Testis (tissue), 2 donors: ENCODE measurements at regions not wholly inside any gene's neighbourhood (a gene's known extent, or its start where the extent isn't known, plus 50 kb on each side); places are given as distances from the start of the nearest gene placed in this dataset.

ENCODE experiments used
- DNase-seq: peaks from one replicate; pipeline ENCODE4 v3.0.0-alpha.2; 2019
- H3K27ac ChIP-seq, 2 donors: fragments of 200-600 bp; sonication (generic); one replicate each; pipeline ENCODE4 v1.5.1; 2019
- H3K27me3 ChIP-seq: fragments of 200-600 bp; sonication (generic); one replicate; pipeline ENCODE4 v1.5.1; 2019
- H3K36me3 ChIP-seq: fragments of 200-600 bp; sonication (generic); one replicate; pipeline ENCODE4 v1.5.1; 2017; ENCODE audit warnings: low read depth; ENCODE audit errors: missing control alignments
- H3K4me1 ChIP-seq: fragments of 200-600 bp; sonication (generic); one replicate; pipeline ENCODE4 v1.5.1; 2019
- H3K4me3 ChIP-seq, 2 donors: fragments of 200-600 bp; sonication (generic); one replicate each; pipeline ENCODE4 v1.5.1; 2017 to 2019
- H3K9me3 ChIP-seq: fragments of 200-600 bp; sonication (generic); one replicate; pipeline ENCODE4 v1.5.1; 2017
- CTCF ChIP-seq, 3 experiments: fragments of 450-650 bp in 2 of 3; fragments of 200-600 bp in 1 of 3; sonication (generic) in 1 of 3; IDR thresholded peaks; one replicate each; pipeline ENCODE4 v1.5.1; 2016 to 2019; ENCODE audit warnings: antibody characterized with exemption in 3 of 3, mild to moderate bottlenecking in 2 of 3, moderate library complexity in 1 of 3
- POLR2A ChIP-seq: fragments of 450-650 bp; IDR thresholded peaks from one replicate; pipeline ENCODE4 v1.6.1; 2017; ENCODE audit warnings: antibody characterized with exemption, mild to moderate bottlenecking, moderate library complexity
- WGBS, 2 donors: methylation state at CpG; one replicate each; pipeline ENCODE4 v1.1.5; 2018; 5-methylcytosine and 5-hydroxymethylcytosine counted together
- intact Hi-C: fragments of 100-400 bp; cut with DNase I; formaldehyde crosslinking; loops from one replicate; pipeline ENCODE4 v1.15.1; 2023; ENCODE audit warnings: low total_unique reads

DNA sequence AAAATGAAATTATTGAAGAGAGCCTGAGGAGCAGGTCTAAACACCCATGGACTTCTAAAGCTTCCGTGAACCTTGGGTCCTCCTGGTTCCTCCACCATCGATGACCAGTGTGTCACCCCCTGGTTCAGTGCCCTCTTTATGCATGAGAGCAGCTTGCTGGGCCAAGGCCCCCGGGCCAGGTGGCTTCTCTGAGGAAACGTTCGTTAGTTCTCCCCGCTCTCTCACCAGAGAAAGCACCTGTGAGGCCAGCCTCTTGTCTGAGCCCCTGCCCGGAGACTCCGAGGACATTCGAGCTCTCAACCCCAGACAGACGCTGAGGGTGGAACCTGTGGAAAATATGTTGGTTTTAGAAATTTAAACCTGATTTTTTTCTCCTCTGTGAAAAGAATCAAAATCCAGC lies 92.4 kb downstream of the GLI2 start:
- Histone ChIP-seq H3K4me1 (peaks cover 27% of the 10 kb centered on the region), H3K27ac (no peak overlapping the region), H3K4me3 (no peak overlapping the region), H3K27me3 (no peaks in the 10 kb centered on the region), H3K9me3 (no peaks in the 10 kb centered on the region), H3K36me3 (no peaks in the 10 kb centered on the region)
- no peak for DNase-seq
- TF ChIP-seq CTCF (IDR thresholded peaks at IDR 0.05), result no peak
- no peak for TF ChIP-seq POLR2A
- WGBS, 2 donors, result 81 to 85% methylated on average over 10 of the region's 10 CpGs
- intact Hi-C loops, result no loop called here

GRCh38 chr2:120828829-120829632 lies 93.4 kb downstream of the GLI2 start:
- no peak overlapping the region for H3K27ac ChIP-seq
- intact Hi-C loops, result no loop called here
- H3K4me3 ChIP-seq, result no peak overlapping the region
- H3K27me3 ChIP-seq, result no peaks in the 10 kb centered on the region
- 84 to 88% methylated on average over 14 of the region's 14 CpGs for WGBS, 2 donors
- H3K4me1 ChIP-seq, result peaks cover 27% of the 10 kb centered on the region
- no peak for TF ChIP-seq CTCF (IDR thresholded peaks at IDR 0.05)
- TF ChIP-seq POLR2A, result no peak
- H3K9me3 ChIP-seq, result no peaks in the 10 kb centered on the region
- H3K36me3 ChIP-seq, result no peaks in the 10 kb centered on the region
- no peak for DNase-seq

- Histone ChIP-seq H3K9me3 (no peaks in the 10 kb centered on the region), H3K4me3 (no peak overlapping the region), H3K27ac (no peak overlapping the region), H3K36me3 (no peaks in the 10 kb centered on the region), H3K27me3 (no peaks in the 10 kb centered on the region), H3K4me1 (peaks cover 27% of the 10 kb centered on the region)
- DNase-seq, result no peak
- no peak for TF ChIP-seq CTCF (IDR thresholded peaks at IDR 0.05)
- TF ChIP-seq POLR2A, result no peak
- intact Hi-C loops, result no loop called here
- 65 to 67% methylated on average over 4 to 6 of the region's 6 CpGs for WGBS, 2 donors
These were observed 94.0 kb downstream of the GLI2 start for GRCh38 chr2:120829633-120830025.

DNA sequence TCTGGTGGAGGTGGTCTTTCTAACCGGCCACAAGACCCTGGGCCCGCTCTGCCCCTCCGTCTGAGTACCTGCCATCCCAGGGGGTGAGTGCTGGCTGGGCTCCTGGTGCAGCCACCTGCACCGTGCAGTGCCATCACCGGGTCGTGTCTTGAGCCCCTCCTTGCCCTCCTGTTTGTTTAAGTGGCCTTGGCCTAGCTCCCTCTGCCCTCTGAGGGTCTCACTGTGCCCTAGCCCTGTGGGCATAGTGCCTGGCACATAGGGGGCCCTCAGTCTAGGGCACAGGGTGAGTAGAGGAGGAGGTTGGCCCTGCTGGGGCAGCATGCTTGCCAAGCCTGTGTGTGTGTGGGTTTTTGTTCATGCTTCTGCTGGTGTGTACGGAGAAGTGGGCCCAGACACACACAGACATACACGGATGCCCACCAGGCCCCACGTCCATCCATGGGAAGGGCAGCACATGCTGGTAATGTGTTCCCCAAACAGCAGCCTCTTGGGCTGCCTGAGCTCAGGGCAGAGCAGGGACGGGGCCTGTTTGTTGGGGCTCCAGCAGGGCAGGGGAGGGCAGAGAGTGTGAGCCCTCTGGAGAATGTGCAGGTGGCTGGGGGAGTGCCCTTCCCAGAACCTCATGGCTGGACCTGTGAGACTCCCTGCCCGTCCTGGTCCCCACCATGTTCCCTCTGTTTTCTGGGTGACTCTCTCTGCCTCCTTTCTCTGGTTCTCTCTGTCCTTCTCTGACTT lies 94.6 kb downstream of the GLI2 start:
- DNase-seq, result no peak
- no peak for TF ChIP-seq CTCF (IDR thresholded peaks at IDR 0.05)
- TF ChIP-seq POLR2A, result no peak
- H3K9me3 ChIP-seq, result no peaks in the 10 kb centered on the region
- H3K4me3 ChIP-seq, result no peak overlapping the region
- 51 to 85% methylated on average over 8 to 11 of the region's 11 CpGs for WGBS, 2 donors
- H3K27ac ChIP-seq, result peak overlapping the region in 1 of 2 donors; percentile 40
- H3K27me3 ChIP-seq, result no peaks in the 10 kb centered on the region
- intact Hi-C loops, result no loop called here
- no peaks in the 10 kb centered on the region for H3K36me3 ChIP-seq
- peaks cover 27% of the 10 kb centered on the region for H3K4me1 ChIP-seq
